Endodermal cell (in vitro differentiated cells): ENCODE measurements at regions not wholly inside any gene's neighbourhood (a gene's known extent, or its start where the extent isn't known, plus 50 kb on each side); places are given as distances from the start of the nearest gene placed in this dataset.
A peak's percentile ranks its signal among the peaks of the same experiment; 100 is the strongest.

Source experiments
- DNase-seq: peaks from one replicate; pipeline ENCODE4 v3.0.0-alpha.2; 2017
- H3K27ac ChIP-seq: 2 replicates; pipeline ENCODE4 v1.5.1; 2013; ENCODE audit warnings: mild to moderate bottlenecking, low read depth, low read length, moderate library complexity
- H3K27me3 ChIP-seq: 2 replicates; pipeline ENCODE4 v1.6.1; 2013; ENCODE audit warnings: mild to moderate bottlenecking, low read length, moderate library complexity; ENCODE audit not compliant: insufficient read depth, control insufficient read depth, poor library complexity, severe bottlenecking
- H3K36me3 ChIP-seq: 2 replicates; pipeline ENCODE4 v1.7.0; 2013; ENCODE audit warnings: mild to moderate bottlenecking, low read length, moderate library complexity; ENCODE audit not compliant: control insufficient read depth, insufficient read depth
- H3K4me1 ChIP-seq: one replicate; pipeline ENCODE4 v1.7.0; 2013; ENCODE audit warnings: low read length; ENCODE audit not compliant: control insufficient read depth, insufficient read depth
- H3K4me3 ChIP-seq: 2 replicates; pipeline ENCODE4 v1.5.1; 2013; ENCODE audit warnings: mild to moderate bottlenecking, low read length, moderate library complexity
- H3K9ac ChIP-seq: 2 replicates; pipeline ENCODE4 v1.6.1; 2013; ENCODE audit warnings: mild to moderate bottlenecking, low read length, moderate library complexity; ENCODE audit not compliant: poor library complexity, severe bottlenecking; ENCODE audit errors: extremely low read depth
- H3K9me3 ChIP-seq: 2 replicates; pipeline ENCODE4 v1.6.1; 2013; ENCODE audit warnings: mild to moderate bottlenecking, low read length, moderate library complexity; ENCODE audit not compliant: control insufficient read depth
- H3K27ac Mint-ChIP-seq: 2 replicates; pipeline ENCODE4 v1.8.0; 2020; ENCODE audit warnings: mixed read lengths
- H3K27me3 Mint-ChIP-seq: 2 replicates; pipeline ENCODE4 v1.8.0; 2021; ENCODE audit warnings: mild to moderate bottlenecking, mixed read lengths; ENCODE audit not compliant: insufficient read depth
- H3K36me3 Mint-ChIP-seq: 2 replicates; pipeline ENCODE4 v1.8.0; 2020; ENCODE audit warnings: low read depth, mixed read lengths
- H3K4me1 Mint-ChIP-seq: 2 replicates; pipeline ENCODE4 v1.8.0; 2020; ENCODE audit warnings: mixed read lengths
- H3K4me3 Mint-ChIP-seq: 2 replicates; pipeline ENCODE4 v1.8.0; 2020; ENCODE audit warnings: mild to moderate bottlenecking, moderate library complexity, mixed read lengths
- H3K9me3 Mint-ChIP-seq: 2 replicates; pipeline ENCODE4 v1.8.0; 2020; ENCODE audit warnings: mild to moderate bottlenecking, mixed read lengths
- CTCF ChIP-seq: fragments of 200-600 bp; sonication (generic); conservative IDR thresholded peaks from 2 replicates; pipeline ENCODE4 v1.5.0; 2021; ENCODE audit warnings: antibody characterized with exemption, mild to moderate bottlenecking
- WGBS, 2 experiments: methylation state at CpG; one replicate each; pipeline versions ENCODE4 v1.1.5 to v1.1.7; 2013; ENCODE audit warnings: missing lambda C conversion rate in 2 of 2, mixed read lengths in 1 of 2; ENCODE audit not compliant: insufficient coverage in 1 of 2, insufficient read length in 1 of 2; 5-methylcytosine and 5-hydroxymethylcytosine counted together

- no peaks in the 10 kb centered on the region for H3K36me3 ChIP-seq
- no peaks in the 10 kb centered on the region for H3K9me3 ChIP-seq
- no peak for DNase-seq
- peaks cover 3% of the 10 kb centered on the region for H3K4me1 ChIP-seq
- 83 to 85% methylated on average over 2 to 3 of the region's 3 CpGs for WGBS, 2 experiments
- no peak overlapping the region for H3K27ac Mint-ChIP-seq
- no peak overlapping the region for H3K4me3 ChIP-seq
- H3K9ac ChIP-seq, result no peak overlapping the region
- peaks cover 1% of the 10 kb centered on the region for H3K27me3 Mint-ChIP-seq
- H3K4me1 Mint-ChIP-seq, result peaks cover 13% of the 10 kb centered on the region
- no peaks in the 10 kb centered on the region for H3K36me3 Mint-ChIP-seq
- no peaks in the 10 kb centered on the region for H3K27me3 ChIP-seq
- H3K27ac ChIP-seq, result no peak overlapping the region
- H3K4me3 Mint-ChIP-seq, result no peak overlapping the region
- no peaks in the 10 kb centered on the region for H3K9me3 Mint-ChIP-seq
- no peak for TF ChIP-seq CTCF
These were observed 182.6 kb upstream of the PKDCC start for GRCh38 chr2:41865263-41865662.

GRCh38 chr2:41867553-41867952 lies 180.3 kb upstream of the PKDCC start:
- Histone ChIP-seq H3K9ac (no peak overlapping the region), H3K4me1 (peaks cover 10% of the 10 kb centered on the region), H3K9me3 (no peaks in the 10 kb centered on the region), H3K4me3 (no peak overlapping the region), H3K36me3 (no peaks in the 10 kb centered on the region), H3K27me3 (no peaks in the 10 kb centered on the region), H3K27ac (no peak overlapping the region)
- no peak overlapping the region for H3K4me3 Mint-ChIP-seq
- no peaks in the 10 kb centered on the region for H3K36me3 Mint-ChIP-seq
- 93 to 94% methylated on average over 3 of the region's 3 CpGs for WGBS, 2 experiments
- H3K27ac Mint-ChIP-seq, result no peak overlapping the region
- peaks cover 20% of the 10 kb centered on the region for H3K4me1 Mint-ChIP-seq
- no peak for DNase-seq
- no peaks in the 10 kb centered on the region for H3K9me3 Mint-ChIP-seq
- peaks cover 1% of the 10 kb centered on the region for H3K27me3 Mint-ChIP-seq
- TF ChIP-seq CTCF, result no peak

GRCh38 chr2:41869542-41870264 lies 178.1 kb upstream of the PKDCC start:
- WGBS, 2 experiments, result 17 to 35% methylated on average over 1 to 3 of the region's 3 CpGs
- H3K27ac ChIP-seq, result no peak overlapping the region

More at GRCh38 chr2:41869542-41870264, 178.1 kb upstream of the PKDCC start:
- Histone ChIP-seq H3K36me3 (no peaks in the 10 kb centered on the region), H3K27me3 (no peaks in the 10 kb centered on the region), H3K9ac (no peak overlapping the region), H3K4me3 (no peak overlapping the region), H3K9me3 (no peaks in the 10 kb centered on the region), H3K4me1 (peaks cover 10% of the 10 kb centered on the region)
- H3K4me1 Mint-ChIP-seq, result peaks cover 28% of the 10 kb centered on the region
- H3K27ac Mint-ChIP-seq, result no peak overlapping the region
- no peaks in the 10 kb centered on the region for H3K9me3 Mint-ChIP-seq
- H3K27me3 Mint-ChIP-seq, result peaks cover 1% of the 10 kb centered on the region
- H3K4me3 Mint-ChIP-seq, result no peak overlapping the region
- TF ChIP-seq CTCF, result peak; percentile 96
- peak; percentile 95 for DNase-seq
- H3K36me3 Mint-ChIP-seq, result no peaks in the 10 kb centered on the region
